H1 (cell line): ENCODE measurements at regions not wholly inside any gene's neighbourhood (a gene's known extent, or its start where the extent isn't known, plus 50 kb on each side); places are given as distances from the start of the nearest gene placed in this dataset.

ENCODE experiments used
- CTCF ChIA-PET: fragments of 300-600 bp; sonication (Branson Sonifier 250); formaldehyde crosslinking; loops from one replicate; lab custom pipeline; 2021; ENCODE audit not compliant: partially characterized antibody; lab: Charles Lee
- POLR2A ChIA-PET: fragments of 300-600 bp; sonication (Branson Sonifier 250); formaldehyde crosslinking; loops from one replicate; lab custom pipeline; 2021; ENCODE audit warnings: inconsistent platforms; ENCODE audit not compliant: partially characterized antibody; lab: Charles Lee
- DNase-seq, 2 experiments: peaks; one replicate each; pipeline versions ENCODE4 v3.0.0 to v3.0.0-alpha.2; 2010 to 2022; ENCODE audit warnings: low spot score in 2 of 2, low read depth in 1 of 2, mixed read lengths in 1 of 2
- FAIRE-seq: peaks from 2 replicates; lab custom pipeline; 2011; peaks lifted over from hg19 to GRCh38; lab: Jason Lieb, UNC
- H2AFZ ChIP-seq: 2 replicates; pipeline ENCODE4 v1.8.1; 2012; ENCODE audit warnings: low read length, inconsistent platforms
- H2AK5ac ChIP-seq: 2 replicates; pipeline ENCODE4 v1.6.1; 2013; ENCODE audit warnings: low read depth, low read length
- H2BK120ac ChIP-seq: replicated peaks from 2 replicates; pipeline ENCODE3; 2013; ENCODE audit warnings: low read depth, low read length, inconsistent platforms
- H2BK12ac ChIP-seq: 2 replicates; pipeline ENCODE4 v1.6.1; 2013; ENCODE audit warnings: low read depth, low read length
- H2BK15ac ChIP-seq: 2 replicates; pipeline ENCODE4 v1.6.1; 2013; ENCODE audit warnings: low read length
- H2BK20ac ChIP-seq: 2 replicates; pipeline ENCODE4 v1.6.1; 2013; ENCODE audit warnings: low read length
- H2BK5ac ChIP-seq: 2 replicates; pipeline ENCODE4 v1.6.1; 2013; ENCODE audit warnings: low read depth, low read length
- H3K14ac ChIP-seq: 2 replicates; pipeline ENCODE4 v1.6.1; 2013; ENCODE audit warnings: inconsistent platforms; ENCODE audit not compliant: insufficient read length
- H3K18ac ChIP-seq: 2 replicates; pipeline ENCODE4 v1.6.1; 2013; ENCODE audit warnings: low read length; ENCODE audit errors: extremely low read depth
- H3K23ac ChIP-seq: 2 replicates; pipeline ENCODE4 v1.6.1; 2013; ENCODE audit warnings: inconsistent platforms; ENCODE audit not compliant: insufficient read length
- H3K23me2 ChIP-seq: 2 replicates; pipeline ENCODE4 v1.6.1; 2013; ENCODE audit warnings: low read depth, low read length
- H3K27ac ChIP-seq: 2 replicates; pipeline ENCODE4 v1.6.1; 2011; ENCODE audit warnings: low read depth, low read length, inconsistent platforms
- H3K27me3 ChIP-seq, 4 experiments: replicated peaks in 1 of 4; 1 replicate in 1 of 4; 2 replicates in 3 of 4; pipeline versions ENCODE4 v1.6.1 to v1.8.1; 2011 to 2013; ENCODE audit warnings: low read length in 3 of 4, mild to moderate bottlenecking in 3 of 4, inconsistent platforms in 2 of 4, mixed read lengths in 2 of 4, moderate library complexity in 1 of 4; ENCODE audit not compliant: control insufficient read depth in 3 of 4, insufficient read depth in 3 of 4; ENCODE audit errors: extremely low read depth in 1 of 4
- H3K36me3 ChIP-seq, 4 experiments: 2 replicates each; pipeline versions ENCODE4 v1.6.1 to v1.8.1; 2011 to 2013; ENCODE audit warnings: mild to moderate bottlenecking in 4 of 4, low read length in 3 of 4, moderate library complexity in 2 of 4, control low read depth in 1 of 4, inconsistent platforms in 1 of 4; ENCODE audit not compliant: insufficient read depth in 4 of 4, control insufficient read depth in 2 of 4
- H3K4ac ChIP-seq: replicated peaks from 2 replicates; pipeline ENCODE3; 2013; ENCODE audit warnings: low read length, low read depth, mixed read lengths, inconsistent platforms; ENCODE audit not compliant: insufficient read length
- H3K4me1 ChIP-seq, 4 experiments: replicated peaks in 1 of 4; 1 replicate in 1 of 4; 2 replicates in 3 of 4; pipeline versions ENCODE4 v1.6.1 to v1.8.1; 2011 to 2013; ENCODE audit warnings: low read length in 3 of 4, inconsistent platforms in 2 of 4, mixed read lengths in 1 of 4; ENCODE audit not compliant: insufficient read depth in 4 of 4, control insufficient read depth in 3 of 4
- H3K4me2 ChIP-seq, 2 experiments: 2 replicates each; pipeline versions ENCODE4 v1.6.1 to v1.8.1; 2011 to 2013; ENCODE audit warnings: low read depth in 2 of 2, low read length in 2 of 2, control low read depth in 1 of 2, inconsistent platforms in 1 of 2, mild to moderate bottlenecking in 1 of 2; ENCODE audit not compliant: insufficient read depth in 1 of 2
- H3K4me3 ChIP-seq, 4 experiments: fragments of 200-600, 300-600 bp in 1 of 4; sonication (generic), shearing (Covaris generic), sonication (Bioruptor Twin) in 1 of 4; 2 replicates each; pipeline versions ENCODE4 v1.5.1 to v1.8.1; 2011 to 2016; ENCODE audit warnings: low read length in 4 of 4, low read depth in 3 of 4, control low read depth in 2 of 4, inconsistent platforms in 2 of 4, mild to moderate bottlenecking in 2 of 4, mixed read lengths in 1 of 4, moderate library complexity in 1 of 4; ENCODE audit not compliant: insufficient read depth in 2 of 4; ENCODE audit errors: extremely low read depth in 1 of 4
- H3K56ac ChIP-seq: replicated peaks from 2 replicates; pipeline ENCODE3; 2013; ENCODE audit warnings: low read depth, mild to moderate bottlenecking, mixed read lengths, low read length, inconsistent platforms; ENCODE audit not compliant: insufficient read length
- H3K79me1 ChIP-seq: 2 replicates; pipeline ENCODE4 v1.6.1; 2013; ENCODE audit warnings: low read depth, low read length, control low read depth
- H3K79me2 ChIP-seq, 2 experiments: 2 replicates each; pipeline versions ENCODE4 v1.6.1 to v1.8.1; 2012 to 2013; ENCODE audit warnings: low read length in 2 of 2, mild to moderate bottlenecking in 2 of 2, inconsistent platforms in 1 of 2; ENCODE audit not compliant: insufficient read depth in 2 of 2, control insufficient read depth in 1 of 2
- H3K9ac ChIP-seq, 4 experiments: replicated peaks in 1 of 4; 1 replicate in 1 of 4; 2 replicates in 3 of 4; pipeline versions ENCODE4 v1.6.1 to v1.8.1; 2011 to 2013; ENCODE audit warnings: low read depth in 3 of 4, low read length in 3 of 4, control low read depth in 2 of 4, mild to moderate bottlenecking in 2 of 4, moderate library complexity in 2 of 4, inconsistent platforms in 1 of 4; ENCODE audit errors: extremely low read depth in 1 of 4
- H3K9me3 ChIP-seq, 2 experiments: 2 replicates each; pipeline versions ENCODE4 v1.6.1 to v1.8.1; 2012 to 2013; ENCODE audit warnings: mild to moderate bottlenecking in 2 of 2, moderate library complexity in 2 of 2, control low read depth in 1 of 2, inconsistent platforms in 1 of 2, low read depth in 1 of 2, low read length in 1 of 2, mixed read lengths in 1 of 2; ENCODE audit not compliant: insufficient read depth in 2 of 2
- H4K20me1 ChIP-seq, 2 experiments: replicated peaks in 1 of 2; 2 replicates each; pipeline versions ENCODE3 to v1.8.1; 2011 to 2013; ENCODE audit warnings: inconsistent platforms in 2 of 2, low read length in 2 of 2, mild to moderate bottlenecking in 1 of 2; ENCODE audit not compliant: insufficient read depth in 2 of 2, control insufficient read depth in 1 of 2
- H4K5ac ChIP-seq: 2 replicates; pipeline ENCODE4 v1.6.1; 2013; ENCODE audit warnings: low read length, low read depth, mixed read lengths, inconsistent platforms; ENCODE audit not compliant: insufficient read length
- H4K8ac ChIP-seq: 2 replicates; pipeline ENCODE4 v1.8.0; 2013; ENCODE audit warnings: mild to moderate bottlenecking, moderate library complexity, low read length, inconsistent platforms; ENCODE audit not compliant: insufficient read depth; ENCODE audit errors: extremely low read depth
- H4K91ac ChIP-seq: replicated peaks from 2 replicates; pipeline ENCODE3; 2013; ENCODE audit warnings: low read length, mixed read lengths, inconsistent platforms; ENCODE audit not compliant: insufficient read length
- CBX5 ChIP-seq: fragments of 300-800, 300-1000 bp; sonication (generic); IDR thresholded peaks from 2 replicates; pipeline ENCODE4 v1.7.1; 2016; ENCODE audit warnings: antibody characterized with exemption, low read length, low read depth
- CBX8 ChIP-seq: fragments of 300-800, 300-1000 bp; sonication (generic); IDR thresholded peaks from 2 replicates; pipeline ENCODE4 v1.7.1; 2016; ENCODE audit warnings: low read depth, low read length, borderline replicate concordance
- CHD2 ChIP-seq: IDR thresholded peaks from 2 replicates; pipeline ENCODE4 v1.6.1; 2012; ENCODE audit warnings: low read length, improper control_type of control experiment
- EGR1 ChIP-seq: IDR thresholded peaks from 2 replicates; pipeline ENCODE4 v1.6.1; 2011; ENCODE audit warnings: low read depth, low read length, borderline replicate concordance
- JUND ChIP-seq: IDR thresholded peaks from 2 replicates; pipeline ENCODE4 v1.6.1; 2011; ENCODE audit warnings: mild to moderate bottlenecking, improper control_type of control experiment, low read length
- MAFK ChIP-seq: IDR thresholded peaks from 2 replicates; pipeline ENCODE4 v1.6.1; 2012; ENCODE audit warnings: low read depth, mild to moderate bottlenecking, improper control_type of control experiment, low read length
- POLR2AphosphoS5 ChIP-seq: IDR thresholded peaks from 2 replicates; pipeline ENCODE4 v1.6.1; 2011; ENCODE audit warnings: low read depth, low read length
- SIX5 ChIP-seq: IDR thresholded peaks from 2 replicates; pipeline ENCODE4 v1.6.1; 2011; ENCODE audit warnings: mild to moderate bottlenecking, low read depth, low read length
- SUZ12 ChIP-seq: fragments of 200-600 bp; sonication (generic); IDR thresholded peaks from 2 replicates; pipeline ENCODE4 v1.6.1; 2012; ENCODE audit warnings: mild to moderate bottlenecking, inconsistent platforms, low read length, moderate library complexity, mixed read lengths
- TCF12 ChIP-seq: IDR thresholded peaks from 2 replicates; pipeline ENCODE4 v1.6.1; 2011; ENCODE audit warnings: low read depth, mild to moderate bottlenecking, low read length
- TEAD4 ChIP-seq: IDR thresholded peaks from 2 replicates; pipeline ENCODE4 v1.6.1; 2012; ENCODE audit warnings: low read depth, low read length, inconsistent platforms, mixed read lengths
- ZNF274 ChIP-seq: IDR thresholded peaks from 2 replicates; pipeline ENCODE4 v1.7.0; 2012; ENCODE audit warnings: low read length, borderline replicate concordance; ENCODE audit errors: extremely low read depth
- TF ChIP-seq, protein P1 (sequence below): IDR thresholded peaks from 2 replicates; pipeline ENCODE4 v1.6.1; 2011; ENCODE audit warnings: low read depth, mild to moderate bottlenecking, low read length; ENCODE audit not compliant: insufficient read depth
- TF ChIP-seq, protein P2 (sequence below): IDR thresholded peaks from 2 replicates; pipeline ENCODE4 v1.6.1; 2012; ENCODE audit warnings: low read length, inconsistent platforms

DNA sequence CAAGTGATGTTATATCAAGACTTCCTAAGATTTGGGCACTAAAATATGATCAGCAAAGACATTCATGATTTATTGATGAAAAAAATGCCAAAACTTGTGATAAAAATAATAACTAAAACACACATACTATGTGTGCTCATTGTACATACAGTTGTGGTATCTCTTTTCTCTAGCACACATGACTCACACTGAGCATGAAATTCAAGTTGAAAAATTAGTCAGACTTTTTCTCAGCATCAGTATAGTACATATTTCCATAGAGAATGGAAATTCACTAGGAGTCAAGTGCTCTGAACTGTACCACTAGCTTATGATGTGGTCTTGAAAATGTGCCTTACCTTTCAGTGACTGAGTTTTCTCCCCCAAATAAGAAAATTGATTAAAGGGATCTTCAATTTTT lies 471.8 kb upstream of the FLRT2 start:
- Histone ChIP-seq H3K18ac (no peak overlapping the region), H3K27ac (no peak overlapping the region), H3K79me1 (no peaks in the 10 kb centered on the region), H3K56ac (no peak overlapping the region), H3K4me3 (no peak overlapping the region), H2BK20ac (no peak overlapping the region), H3K4me1 (no peaks in the 10 kb centered on the region), H2BK15ac (no peak overlapping the region), H4K20me1 (no peaks in the 10 kb centered on the region), H2BK5ac (no peak overlapping the region), H3K9ac (no peak overlapping the region), H2BK12ac (no peak overlapping the region), H3K79me2 (no peaks in the 10 kb centered on the region), H3K4me2 (no peak overlapping the region), H4K8ac (no peak overlapping the region), H4K5ac (no peak overlapping the region), H4K91ac (no peak overlapping the region), H2BK120ac (no peak overlapping the region), H2AFZ (no peak overlapping the region), H2AK5ac (no peak overlapping the region), H3K36me3 (peaks cover 0 to 2% (median 0%) of the 10 kb centered on the region in 4 experiments; a peak in 1 of 8 replicates), H3K9me3 (peaks cover 14 to 16% of the 10 kb centered on the region in 2 experiments), H3K23me2 (no peaks in the 10 kb centered on the region), H3K4ac (no peak overlapping the region), H3K27me3 (no peaks in the 10 kb centered on the region), H3K23ac (no peak overlapping the region), H3K14ac (no peak overlapping the region)
- FAIRE-seq (no peak), DNase-seq (no peak)
- POLR2A ChIA-PET, result no interaction called here
- CTCF ChIA-PET, result no interaction called here
- TF ChIP-seq CBX8 (no peak), CBX5 (no peak), JUND (no peak), ZNF274 (no peak), SUZ12 (no peak), TCF12 (no peak), EGR1 (no peak), SIX5 (no peak), MAFK (no peak), POLR2AphosphoS5 (no peak), TEAD4 (no peak), CHD2 (no peak)
- TF ChIP-seq, protein P1, sequence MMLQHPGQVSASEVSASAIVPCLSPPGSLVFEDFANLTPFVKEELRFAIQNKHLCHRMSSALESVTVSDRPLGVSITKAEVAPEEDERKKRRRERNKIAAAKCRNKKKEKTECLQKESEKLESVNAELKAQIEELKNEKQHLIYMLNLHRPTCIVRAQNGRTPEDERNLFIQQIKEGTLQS, result no peak
- TF ChIP-seq, protein P2, sequence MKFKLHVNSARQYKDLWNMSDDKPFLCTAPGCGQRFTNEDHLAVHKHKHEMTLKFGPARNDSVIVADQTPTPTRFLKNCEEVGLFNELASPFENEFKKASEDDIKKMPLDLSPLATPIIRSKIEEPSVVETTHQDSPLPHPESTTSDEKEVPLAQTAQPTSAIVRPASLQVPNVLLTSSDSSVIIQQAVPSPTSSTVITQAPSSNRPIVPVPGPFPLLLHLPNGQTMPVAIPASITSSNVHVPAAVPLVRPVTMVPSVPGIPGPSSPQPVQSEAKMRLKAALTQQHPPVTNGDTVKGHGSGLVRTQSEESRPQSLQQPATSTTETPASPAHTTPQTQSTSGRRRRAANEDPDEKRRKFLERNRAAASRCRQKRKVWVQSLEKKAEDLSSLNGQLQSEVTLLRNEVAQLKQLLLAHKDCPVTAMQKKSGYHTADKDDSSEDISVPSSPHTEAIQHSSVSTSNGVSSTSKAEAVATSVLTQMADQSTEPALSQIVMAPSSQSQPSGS, result no peak
